Keratinocyte (primary cell): ENCODE measurements at regions not wholly inside any gene's neighbourhood (a gene's known extent, or its start where the extent isn't known, plus 50 kb on each side); places are given as distances from the start of the nearest gene placed in this dataset.
A peak's percentile ranks its signal among the peaks of the same experiment; 100 is the strongest.
"Not testable (repeated sequence)": the region's sequence is repeated elsewhere in the genome, so short reads cannot be mapped to it uniquely, and the experiment has no call there.

Experiments
- DNase-seq: peaks from one replicate; pipeline ENCODE4 v3.0.0-alpha.2; 2011; ENCODE audit warnings: low read depth, missing footprints, low spot score
- FAIRE-seq: peaks from 2 replicates; lab custom pipeline; 2011; peaks lifted over from hg19 to GRCh38; lab: Jason Lieb, UNC
- H2AFZ ChIP-seq: 2 replicates; pipeline ENCODE4 v1.6.0; 2012; ENCODE audit warnings: low read length, control low read depth, inconsistent platforms; ENCODE audit not compliant: control insufficient read depth
- H3K27ac ChIP-seq: 2 replicates; pipeline ENCODE4 v1.5.1; 2011; ENCODE audit warnings: low read length; ENCODE audit not compliant: control insufficient read depth, insufficient read depth
- H3K27me3 ChIP-seq: 3 replicates; pipeline ENCODE4 v1.6.0; 2011; ENCODE audit warnings: low read length; ENCODE audit not compliant: control insufficient read depth, insufficient read depth; ENCODE audit errors: extremely low read depth
- H3K36me3 ChIP-seq, 2 experiments: 2 replicates in 1 of 2; 3 replicates in 1 of 2; pipeline ENCODE4 v1.5.1; 2011; ENCODE audit warnings: low read length in 2 of 2, mild to moderate bottlenecking in 1 of 2; ENCODE audit not compliant: control insufficient read depth in 2 of 2, insufficient read depth in 2 of 2; ENCODE audit errors: extremely low read depth in 1 of 2
- H3K4me1 ChIP-seq: 3 replicates; pipeline ENCODE4 v1.5.1; 2011; ENCODE audit warnings: low read length; ENCODE audit not compliant: control insufficient read depth, insufficient read depth; ENCODE audit errors: extremely low read depth
- H3K4me2 ChIP-seq: 3 replicates; pipeline ENCODE4 v1.6.0; 2011; ENCODE audit warnings: low read depth, low read length; ENCODE audit not compliant: control insufficient read depth, insufficient read depth; ENCODE audit errors: extremely low read depth
- H3K4me3 ChIP-seq, 3 experiments: fragments of 200-600 bp in 1 of 3; sonication (generic) in 1 of 3; 2 replicates in 2 of 3; 3 replicates in 1 of 3; pipeline ENCODE4 v1.5.1; 2011 to 2016; ENCODE audit warnings: low read length in 3 of 3, mild to moderate bottlenecking in 3 of 3, control low read depth in 2 of 3, inconsistent platforms in 1 of 3, low read depth in 1 of 3, mixed read lengths in 1 of 3, mixed run types in 1 of 3, moderate library complexity in 1 of 3; ENCODE audit not compliant: control insufficient read depth in 2 of 3, insufficient read depth in 2 of 3; ENCODE audit errors: extremely low read depth in 1 of 3
- H3K79me2 ChIP-seq: 2 replicates; pipeline ENCODE4 v1.6.0; 2012; ENCODE audit warnings: low read length; ENCODE audit not compliant: control insufficient read depth, insufficient read depth
- H3K9ac ChIP-seq: 3 replicates; pipeline ENCODE4 v1.6.0; 2011; ENCODE audit warnings: low read length; ENCODE audit not compliant: control insufficient read depth, insufficient read depth; ENCODE audit errors: extremely low read depth
- H3K9me1 ChIP-seq: 3 replicates; pipeline ENCODE4 v1.6.0; 2011; ENCODE audit warnings: low read length; ENCODE audit not compliant: control insufficient read depth, insufficient read depth; ENCODE audit errors: extremely low read depth
- H3K9me3 ChIP-seq: 2 replicates; pipeline ENCODE4 v1.5.1; 2012; ENCODE audit warnings: low read depth, low read length; ENCODE audit not compliant: control insufficient read depth
- H4K20me1 ChIP-seq: 3 replicates; pipeline ENCODE4 v1.6.0; 2011; ENCODE audit warnings: low read length; ENCODE audit not compliant: control insufficient read depth, insufficient read depth; ENCODE audit errors: extremely low read depth
- CTCF ChIP-seq, 3 experiments: IDR thresholded peaks in 1 of 3; conservative IDR thresholded peaks in 1 of 3; optimal IDR thresholded peaks in 1 of 3; 2 replicates in 2 of 3; 3 replicates in 1 of 3; pipeline versions ENCODE3 to v1.5.1; 2011; ENCODE audit warnings: low read length in 3 of 3, mild to moderate bottlenecking in 3 of 3, moderate library complexity in 2 of 3, control low read depth in 1 of 3, inconsistent platforms in 1 of 3; ENCODE audit not compliant: insufficient read depth in 2 of 3; ENCODE audit errors: extremely low read depth in 1 of 3
- EZH2 ChIP-seq: IDR thresholded peaks from one replicate; pipeline ENCODE4 v1.6.1; 2012; ENCODE audit warnings: inconsistent platforms, mild to moderate bottlenecking, low read length, moderate library complexity
- dilution Hi-C: fragments of 300-500 bp; cut with MboI; formaldehyde crosslinking; loops from one replicate; pipeline ENCODE4 v1.7.0; 2020; ENCODE audit warnings: low sequenced_read_pairs; ENCODE audit not compliant: extremely low pct_ligation_motif_present

GRCh38 chr20:25856256-25856884, 159.7 kb upstream of the ZNF337 start:
- Histone ChIP-seq H3K4me2 (no peak overlapping the region), H3K27me3 (peaks cover 25% of the 10 kb centered on the region), H3K9me1 (no peaks in the 10 kb centered on the region), H3K4me1 (peaks cover 13% of the 10 kb centered on the region), H3K4me3 (no peak overlapping the region), H3K9me3 (no peaks in the 10 kb centered on the region), H2AFZ (no peak overlapping the region), H3K79me2 (no peaks in the 10 kb centered on the region), H3K36me3 (no peaks in the 10 kb centered on the region), H4K20me1 (no peaks in the 10 kb centered on the region), H3K9ac (no peak overlapping the region), H3K27ac (no peak overlapping the region)
- dilution Hi-C loops = no loop called here
- DNase-seq (no peak), FAIRE-seq (no peak)
- TF ChIP-seq EZH2 (no peak), CTCF (optimal IDR thresholded peaks at IDR 0.05 in 1 of 3, IDR thresholded peaks at IDR 0.05 in 1 of 3, conservative IDR thresholded peaks at IDR 0.05 in 1 of 3; ENCODE audit: extremely low read depth in 1 of 3, insufficient read depth in 2 of 3, low read length in 3 of 3) (no peak)

- H3K4me3 ChIP-seq, H3K9me1 ChIP-seq, DNase-seq, H3K36me3 ChIP-seq, H3K4me2 ChIP-seq, H2AFZ ChIP-seq, H3K9ac ChIP-seq, H4K20me1 ChIP-seq, H3K9me3 ChIP-seq, dilution Hi-C loops, FAIRE-seq, H3K79me2 ChIP-seq, H3K27ac ChIP-seq: not testable (repeated sequence)
- peaks cover 13% of the 10 kb centered on the region for H3K4me1 ChIP-seq
- H3K27me3 ChIP-seq = peaks cover 22% of the 10 kb centered on the region
These were observed 159.0 kb upstream of the ZNF337 start for GRCh38 chr20:25855451-25856156.

GRCh38 chr20:25854666-25855065, 158.0 kb upstream of the ZNF337 start:
- dilution Hi-C loops, H3K9ac ChIP-seq, DNase-seq, FAIRE-seq, H3K36me3 ChIP-seq, H4K20me1 ChIP-seq, H3K9me3 ChIP-seq, H3K9me1 ChIP-seq, H2AFZ ChIP-seq, H3K4me1 ChIP-seq, H3K4me3 ChIP-seq, H3K79me2 ChIP-seq, H3K27ac ChIP-seq, H3K4me2 ChIP-seq: not testable (repeated sequence)
- peaks cover 14% of the 10 kb centered on the region for H3K27me3 ChIP-seq

- Histone ChIP-seq H2AFZ (peak overlapping the region; percentile 87), H3K27ac (peak overlapping the region; percentile 36), H3K4me2 (peak overlapping the region; percentile 73), H3K9ac (peak overlapping the region; percentile 64), H3K4me3 (peak overlapping the region; percentile 49 to 65 (median 51))
- H3K27me3 ChIP-seq, H3K79me2 ChIP-seq, H3K4me1 ChIP-seq, H3K36me3 ChIP-seq, H4K20me1 ChIP-seq, H3K9me3 ChIP-seq, FAIRE-seq, DNase-seq, dilution Hi-C loops, H3K9me1 ChIP-seq: not testable (repeated sequence)
These were observed 157.2 kb upstream of the ZNF337 start for GRCh38 chr20:25853718-25854388.
